ENCODE measurements at regions not wholly inside any gene's neighbourhood (a gene's known extent, or its start where the extent isn't known, plus 50 kb on each side); places are given as distances from the start of the nearest gene placed in this dataset.

GRCh38 chr12:53845932-53846331, 92.7 kb upstream of the HOXC13 start:
- DNase-seq (ENCODE audit: low read depth): no peak
- no peak for TF ChIP-seq CTCF (conservative IDR thresholded peaks at IDR 0.05; ENCODE audit: low read length)
- no peak overlapping the region for H3K4me3 ChIP-seq (ENCODE audit: low read length)

- TF ChIP-seq CTCF (conservative IDR thresholded peaks at IDR 0.05; ENCODE audit: low read length): no peak
- H3K4me3 ChIP-seq (ENCODE audit: low read length): no peak overlapping the region
- no peak for DNase-seq (ENCODE audit: low read depth)
Observed at GRCh38 chr12:53849113-53849512, 89.5 kb upstream of the HOXC13 start.

- DNase-seq (ENCODE audit: low read depth): no peak
- no peak overlapping the region for H3K4me3 ChIP-seq (ENCODE audit: low read length)
- TF ChIP-seq CTCF (conservative IDR thresholded peaks at IDR 0.05; ENCODE audit: low read length): no peak
Observed at GRCh38 chr12:53849656-53850055, 89.0 kb upstream of the HOXC13 start.

- TF ChIP-seq CTCF (conservative IDR thresholded peaks at IDR 0.05; ENCODE audit: low read length): no peak
- no peak overlapping the region for H3K4me3 ChIP-seq (ENCODE audit: low read length)
- no peak for DNase-seq (ENCODE audit: low read depth)
Observed at GRCh38 chr12:53852061-53852460, 86.6 kb upstream of the HOXC13 start.

GRCh38 chr12:53852992-53853391, 85.6 kb upstream of the HOXC13 start:
- H3K4me3 ChIP-seq (ENCODE audit: low read length): no peak overlapping the region
- no peak for DNase-seq (ENCODE audit: low read depth)
- no peak for TF ChIP-seq CTCF (conservative IDR thresholded peaks at IDR 0.05; ENCODE audit: low read length)

GRCh38 chr12:53854701-53855316, 83.8 kb upstream of the HOXC13 start:
- H3K4me3 ChIP-seq (ENCODE audit: low read length): no peak overlapping the region
- no peak for DNase-seq (ENCODE audit: low read depth)
- TF ChIP-seq CTCF (conservative IDR thresholded peaks at IDR 0.05; ENCODE audit: low read length): no peak

- no peak overlapping the region for H3K4me3 ChIP-seq (ENCODE audit: low read length)
- DNase-seq (ENCODE audit: low read depth): no peak
- no peak for TF ChIP-seq CTCF (conservative IDR thresholded peaks at IDR 0.05; ENCODE audit: low read length)
Observed at GRCh38 chr12:53856132-53856531, 82.5 kb upstream of the HOXC13 start.
